HEK293 (cell line): ENCODE measurements at regions not wholly inside any gene's neighbourhood (a gene's known extent, or its start where the extent isn't known, plus 50 kb on each side); places are given as distances from the start of the nearest gene placed in this dataset.

Source experiments
- CTCF ChIA-PET: fragments of 350-600 bp; formaldehyde crosslinking; extraction: SDS; loops from one replicate; lab custom pipeline; 2021; ENCODE audit warnings: antibody characterized with exemption; lab: Yijun Ruan, JAX
- POLR2A ChIA-PET: fragments of 300-600 bp; formaldehyde crosslinking; extraction: SDS; loops from one replicate; lab custom pipeline; 2020; ENCODE audit warnings: antibody characterized with exemption, inconsistent platforms; lab: Yijun Ruan, JAX
- H3K27ac ChIP-seq: fragments of 200-500 bp; sonication (Bioruptor generic); 2 replicates; pipeline ENCODE4 v1.5.1; 2014; ENCODE audit warnings: low read depth, low read length, control low read depth, inconsistent platforms; ENCODE audit errors: extremely low read depth
- H3K36me3 ChIP-seq, 2 experiments: fragments of 200-500 bp in 1 of 2; sonication (Bioruptor generic) in 1 of 2; 1 replicate in 1 of 2; 2 replicates in 1 of 2; pipeline ENCODE4 v1.5.1; 2014 to 2017; ENCODE audit warnings: inconsistent platforms in 2 of 2, low read length in 2 of 2; ENCODE audit not compliant: control insufficient read depth in 2 of 2, insufficient read depth in 1 of 2
- H3K4me1 ChIP-seq: fragments of 200-500 bp; sonication (Bioruptor generic); 2 replicates; pipeline ENCODE4 v1.5.1; 2014; ENCODE audit warnings: mild to moderate bottlenecking, low read length, inconsistent platforms; ENCODE audit not compliant: control insufficient read depth, insufficient read depth
- H3K4me3 ChIP-seq: 2 replicates; pipeline ENCODE4 v1.5.1; 2011; ENCODE audit warnings: low read depth, mild to moderate bottlenecking, control low read depth, low read length, moderate library complexity
- H3K9me3 ChIP-seq: fragments of 200-500 bp; sonication (Bioruptor generic); 2 replicates; pipeline ENCODE4 v1.5.1; 2014; ENCODE audit warnings: low read depth, low read length, inconsistent platforms; ENCODE audit not compliant: control insufficient read depth, insufficient read depth
- KLF9 ChIP-seq: fragments of 450-650 bp; formaldehyde crosslinking; IDR thresholded peaks from 2 replicates; pipeline ENCODE4 v1.5.1; 2016; ENCODE audit warnings: missing biosample characterization, missing genetic modification characterization, low read depth
- PRDM1 ChIP-seq: fragments of 450-650 bp; formaldehyde crosslinking; IDR thresholded peaks from 2 replicates; pipeline ENCODE4; 2016; ENCODE audit warnings: missing biosample characterization, missing genetic modification characterization
- ZBTB49 ChIP-seq: fragments of 450-650 bp; formaldehyde crosslinking; IDR thresholded peaks from 2 replicates; pipeline ENCODE4 v1.5.1; 2016; ENCODE audit warnings: missing biosample characterization, missing genetic modification characterization, low read depth
- ZFHX2 ChIP-seq: fragments of 450-650 bp; formaldehyde crosslinking; conservative IDR thresholded peaks from 2 replicates; pipeline ENCODE4 v1.5.1; 2016; ENCODE audit warnings: missing biosample characterization, missing genetic modification characterization
- ZNF112 ChIP-seq: fragments of 450-650 bp; formaldehyde crosslinking; IDR thresholded peaks from 2 replicates; pipeline ENCODE4 v1.5.0; 2017; ENCODE audit warnings: missing biosample characterization, missing genetic modification characterization
- ZNF26 ChIP-seq: fragments of 450-650 bp; formaldehyde crosslinking; IDR thresholded peaks from 2 replicates; pipeline ENCODE4 v1.5.1; 2016; ENCODE audit warnings: missing biosample characterization, missing genetic modification characterization
- ZNF398 ChIP-seq: fragments of 450-650 bp; formaldehyde crosslinking; IDR thresholded peaks from 2 replicates; pipeline ENCODE4 v1.5.1; 2017; ENCODE audit warnings: missing biosample characterization, missing genetic modification characterization
- ZNF449 ChIP-seq: fragments of 450-650 bp; formaldehyde crosslinking; IDR thresholded peaks from 2 replicates; pipeline ENCODE4 v1.5.1; 2017; ENCODE audit warnings: missing biosample characterization, mild to moderate bottlenecking, missing genetic modification characterization, moderate library complexity
- ZNF549 ChIP-seq: fragments of 450-650 bp; IDR thresholded peaks from 2 replicates; pipeline ENCODE4 v1.5.1; 2018; ENCODE audit warnings: missing biosample characterization, missing genetic modification characterization, mild to moderate bottlenecking, inconsistent platforms, moderate library complexity
- ZNF585B ChIP-seq: fragments of 450-650 bp; formaldehyde crosslinking; IDR thresholded peaks from 2 replicates; pipeline ENCODE4 v1.5.1; 2016; ENCODE audit warnings: missing biosample characterization, missing genetic modification characterization
- ZNF600 ChIP-seq: fragments of 450-650 bp; formaldehyde crosslinking; IDR thresholded peaks from 2 replicates; pipeline ENCODE4 v1.5.1; 2016; ENCODE audit warnings: missing biosample characterization, missing genetic modification characterization
- ZNF610 ChIP-seq: fragments of 450-650 bp; formaldehyde crosslinking; IDR thresholded peaks from 2 replicates; pipeline ENCODE4 v1.5.1; 2016; ENCODE audit warnings: missing biosample characterization, missing genetic modification characterization, borderline replicate concordance
- ZNF626 ChIP-seq: fragments of 450-650 bp; sonication (Bioruptor Pico); formaldehyde crosslinking; IDR thresholded peaks from 2 replicates; pipeline ENCODE4 v1.5.1; 2018; ENCODE audit warnings: missing biosample characterization, missing genetic modification characterization, inconsistent platforms
- ZSCAN16 ChIP-seq: fragments of 450-650 bp; formaldehyde crosslinking; IDR thresholded peaks from 2 replicates; pipeline ENCODE4 v1.5.1; 2016; ENCODE audit warnings: missing biosample characterization, missing genetic modification characterization
- TF ChIP-seq, protein P1 (sequence below): fragments of 450-650 bp; formaldehyde crosslinking; IDR thresholded peaks from 2 replicates; pipeline ENCODE4 v1.5.1; 2016; ENCODE audit warnings: missing biosample characterization, missing genetic modification characterization

DNA sequence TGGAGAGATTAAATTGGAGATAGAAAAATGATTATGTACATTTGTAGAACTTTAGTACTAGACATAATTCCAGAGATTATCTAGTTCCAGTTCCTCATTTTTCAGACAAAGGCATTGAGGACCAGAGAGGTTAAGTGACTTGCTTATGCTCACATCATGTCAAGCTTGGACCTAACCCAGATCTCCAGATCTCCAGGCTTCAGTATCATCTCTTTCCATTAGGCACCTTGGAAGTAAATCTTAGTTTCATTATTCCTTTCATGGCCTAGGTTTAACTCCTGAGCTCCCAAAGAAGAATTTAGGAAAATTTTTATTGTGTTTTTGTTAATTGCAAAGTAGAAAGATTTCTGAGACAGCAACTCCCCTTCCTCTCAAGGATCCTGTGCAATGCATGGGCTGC, 148.8 kb downstream of the GATB start:
- ChIA-PET POLR2A (no interaction called here), CTCF (interaction anchor here (0.6 to 1.1 kb wide), 7 partner anchors 12 to 247 kb away, joined by 3 to 5 read pairs (median 3); no protein-coding TSS in a partner anchor)
- TF ChIP-seq ZBTB49, result no peak
- TF ChIP-seq ZNF549 (tag by site-specific recombination), result no peak
- no peak for TF ChIP-seq ZNF398 (tag by site-specific recombination)
- no peak for TF ChIP-seq KLF9 (tag by site-specific recombination)
- TF ChIP-seq ZNF600 (tag by site-specific recombination), result no peak
- no peak for TF ChIP-seq ZNF585B
- no peak for TF ChIP-seq ZFHX2
- TF ChIP-seq PRDM1, result no peak
- TF ChIP-seq ZNF449 (tag by site-specific recombination), result no peak
- TF ChIP-seq ZNF626 (tag by site-specific recombination), result no peak
- TF ChIP-seq ZNF26 (tag by site-specific recombination), result no peak
- TF ChIP-seq, protein P1, sequence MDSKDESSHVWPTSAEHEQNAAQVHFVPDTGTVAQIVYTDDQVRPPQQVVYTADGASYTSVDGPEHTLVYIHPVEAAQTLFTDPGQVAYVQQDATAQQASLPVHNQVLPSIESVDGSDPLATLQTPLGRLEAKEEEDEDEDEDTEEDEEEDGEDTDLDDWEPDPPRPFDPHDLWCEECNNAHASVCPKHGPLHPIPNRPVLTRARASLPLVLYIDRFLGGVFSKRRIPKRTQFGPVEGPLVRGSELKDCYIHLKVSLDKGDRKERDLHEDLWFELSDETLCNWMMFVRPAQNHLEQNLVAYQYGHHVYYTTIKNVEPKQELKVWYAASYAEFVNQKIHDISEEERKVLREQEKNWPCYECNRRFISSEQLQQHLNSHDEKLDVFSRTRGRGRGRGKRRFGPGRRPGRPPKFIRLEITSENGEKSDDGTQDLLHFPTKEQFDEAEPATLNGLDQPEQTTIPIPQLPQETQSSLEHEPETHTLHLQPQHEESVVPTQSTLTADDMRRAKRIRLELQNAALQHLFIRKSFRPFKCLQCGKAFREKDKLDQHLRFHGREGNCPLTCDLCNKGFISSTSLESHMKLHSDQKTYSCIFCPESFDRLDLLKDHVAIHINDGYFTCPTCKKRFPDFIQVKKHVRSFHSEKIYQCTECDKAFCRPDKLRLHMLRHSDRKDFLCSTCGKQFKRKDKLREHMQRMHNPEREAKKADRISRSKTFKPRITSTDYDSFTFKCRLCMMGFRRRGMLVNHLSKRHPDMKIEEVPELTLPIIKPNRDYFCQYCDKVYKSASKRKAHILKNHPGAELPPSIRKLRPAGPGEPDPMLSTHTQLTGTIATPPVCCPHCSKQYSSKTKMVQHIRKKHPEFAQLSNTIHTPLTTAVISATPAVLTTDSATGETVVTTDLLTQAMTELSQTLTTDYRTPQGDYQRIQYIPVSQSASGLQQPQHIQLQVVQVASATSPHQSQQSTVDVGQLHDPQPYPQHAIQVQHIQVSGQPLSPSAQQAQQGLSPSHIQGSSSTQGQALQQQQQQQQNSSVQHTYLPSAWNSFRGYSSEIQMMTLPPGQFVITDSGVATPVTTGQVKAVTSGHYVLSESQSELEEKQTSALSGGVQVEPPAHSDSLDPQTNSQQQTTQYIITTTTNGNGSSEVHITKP (tag by site-specific recombination), result no peak
- no peak for TF ChIP-seq ZSCAN16 (tag by site-specific recombination)
- no peak for TF ChIP-seq ZNF610
- no peak for TF ChIP-seq ZNF112 (tag by site-specific recombination)
- Histone ChIP-seq H3K9me3 (no peaks in the 10 kb centered on the region), H3K27ac (no peak overlapping the region), H3K4me3 (no peak overlapping the region), H3K4me1 (no peaks in the 10 kb centered on the region), H3K36me3 (no peaks in the 10 kb centered on the region)
